Loucy (cell line): ENCODE measurements at regions not wholly inside any gene's neighbourhood (a gene's known extent, or its start where the extent isn't known, plus 50 kb on each side); places are given as distances from the start of the nearest gene placed in this dataset.
"Not testable (repeated sequence)": the region's sequence is repeated elsewhere in the genome, so short reads cannot be mapped to it uniquely, and the experiment has no call there.

Experiments
- CTCF ChIP-seq: fragments of 200-600 bp; sonication (generic); conservative IDR thresholded peaks from 2 replicates; pipeline ENCODE4 v1.5.1; 2014; ENCODE audit warnings: mild to moderate bottlenecking, antibody characterized with exemption, low read length
- EZH2phosphoT487 ChIP-seq: fragments of 200-600 bp; IDR thresholded peaks from 2 replicates; pipeline ENCODE4 v1.6.1; 2018; ENCODE audit warnings: antibody characterized with exemption, mild to moderate bottlenecking, moderate library complexity, borderline replicate concordance

- not testable (repeated sequence) for TF ChIP-seq CTCF, EZH2phosphoT487
Observed at GRCh38 chr16:63388277-63388676, 1352.0 kb upstream of the CDH8 start.
